PFSK-1 (cell line): ENCODE measurements at regions not wholly inside any gene's neighbourhood (a gene's known extent, or its start where the extent isn't known, plus 50 kb on each side); places are given as distances from the start of the nearest gene placed in this dataset.

Experiments used
- FOXP2 ChIP-seq: optimal IDR thresholded peaks from 2 replicates; pipeline ENCODE3; 2011; ENCODE audit warnings: borderline replicate concordance, control low read depth, inconsistent platforms; ENCODE audit not compliant: insufficient read depth; ENCODE audit errors: extremely low read length, extremely low read depth
- POLR2AphosphoS5 ChIP-seq: IDR thresholded peaks from 2 replicates; pipeline ENCODE4 v1.6.1; 2012; ENCODE audit warnings: low read depth, mild to moderate bottlenecking, control low read depth, low read length, moderate library complexity
- REST ChIP-seq, 2 experiments: IDR thresholded peaks; 2 replicates each; pipeline versions ENCODE4 v1.6.1 to v1.8.0; 2011 to 2012; ENCODE audit warnings: low read depth in 2 of 2, low read length in 2 of 2, control low read depth in 1 of 2, inconsistent platforms in 1 of 2, mild to moderate bottlenecking in 1 of 2, moderate library complexity in 1 of 2; ENCODE audit not compliant: insufficient read depth in 1 of 2
- SIN3A ChIP-seq: IDR thresholded peaks from 2 replicates; pipeline ENCODE4 v1.6.1; 2012; ENCODE audit warnings: mild to moderate bottlenecking, low read length, moderate library complexity, borderline replicate concordance; ENCODE audit not compliant: insufficient read depth
- TAF1 ChIP-seq: IDR thresholded peaks from 2 replicates; pipeline ENCODE4 v1.6.1; 2012; ENCODE audit warnings: low read length, control low read depth, borderline replicate concordance; ENCODE audit not compliant: insufficient read depth

GRCh38 chr13:106873810-106874209 lies 305.9 kb upstream of the ARGLU1 start:
- no peak for TF ChIP-seq TAF1
- no peak for TF ChIP-seq POLR2AphosphoS5
- TF ChIP-seq REST (IDR thresholded peaks at IDR 0.05; ENCODE audit: insufficient read depth in 1 of 2, low read depth in 2 of 2, low read length in 2 of 2): no peak
- TF ChIP-seq FOXP2: no peak
- no peak for TF ChIP-seq SIN3A
